SK-N-SH treated with all-trans-retinoic acid at 6 μM for 48 hours (cell line): ENCODE measurements at regions not wholly inside any gene's neighbourhood (a gene's known extent, or its start where the extent isn't known, plus 50 kb on each side); places are given as distances from the start of the nearest gene placed in this dataset.

Experiments used
- BACH2 ChIP-seq: fragments of 250-450 bp; sonication (Bioruptor Pico); IDR thresholded peaks from 2 replicates; pipeline ENCODE4 v1.9.0; 2021; ENCODE audit warnings: mild to moderate bottlenecking, borderline replicate concordance
- CSDC2 ChIP-seq: fragments of 250-450 bp; sonication (Bioruptor Pico); IDR thresholded peaks from 2 replicates; pipeline ENCODE4 v1.5.0; 2020; ENCODE audit warnings: mild to moderate bottlenecking, moderate library complexity
- CSRNP3 ChIP-seq: fragments of 250-450 bp; sonication (Bioruptor Pico); IDR thresholded peaks from 2 replicates; pipeline ENCODE4 v1.5.1; 2021; ENCODE audit warnings: mild to moderate bottlenecking, moderate library complexity
- ESRRG ChIP-seq: fragments of 250-450 bp; sonication (Bioruptor Pico); IDR thresholded peaks from 2 replicates; pipeline ENCODE4 v1.6.1; 2021; ENCODE audit warnings: mild to moderate bottlenecking
- GLIS3 ChIP-seq: fragments of 250-450 bp; sonication (Bioruptor Pico); IDR thresholded peaks from 2 replicates; pipeline ENCODE4 v1.5.0; 2020; ENCODE audit warnings: mild to moderate bottlenecking, moderate library complexity
- OSR1 ChIP-seq: fragments of 250-450 bp; sonication (Bioruptor Pico); IDR thresholded peaks from 2 replicates; pipeline ENCODE4 v1.8.0; 2022; ENCODE audit warnings: moderate library complexity, mild to moderate bottlenecking, inconsistent platforms
- PATZ1 ChIP-seq: fragments of 250-450 bp; sonication (Bioruptor Pico); IDR thresholded peaks from 2 replicates; pipeline ENCODE4 v1.8.0; 2020; ENCODE audit warnings: mild to moderate bottlenecking, moderate library complexity, borderline replicate concordance
- PPARA ChIP-seq: fragments of 250-450 bp; sonication (Bioruptor Pico); IDR thresholded peaks from 2 replicates; pipeline ENCODE4 v1.5.0; 2020; ENCODE audit warnings: mild to moderate bottlenecking, borderline replicate concordance
- TOX ChIP-seq: fragments of 250-450 bp; sonication (Bioruptor Pico); IDR thresholded peaks from 2 replicates; pipeline ENCODE4 v1.8.0; 2021; ENCODE audit warnings: mild to moderate bottlenecking, moderate library complexity, borderline replicate concordance
- ZC3H10 ChIP-seq: fragments of 250-450 bp; sonication (Bioruptor Pico); IDR thresholded peaks from 2 replicates; pipeline ENCODE4 v1.5.1; 2021; ENCODE audit warnings: mild to moderate bottlenecking, moderate library complexity
- ZFP30 ChIP-seq: fragments of 450-650 bp; formaldehyde crosslinking; IDR thresholded peaks from 2 replicates; pipeline ENCODE4 v1.5.0; 2022; ENCODE audit warnings: mild to moderate bottlenecking, moderate library complexity

GRCh38 chr10:77700086-77700485 is 62.5 kb upstream of the KCNMA1 start:
- TF ChIP-seq ZFP30 (CRISPR knock-in tag): no peak
- TF ChIP-seq TOX: no peak
- no peak for TF ChIP-seq CSRNP3
- TF ChIP-seq PATZ1 (CRISPR knock-in tag): no peak
- TF ChIP-seq ESRRG (CRISPR knock-in tag): no peak
- TF ChIP-seq GLIS3 (CRISPR knock-in tag): no peak
- no peak for TF ChIP-seq PPARA
- no peak for TF ChIP-seq BACH2 (CRISPR knock-in tag)
- TF ChIP-seq OSR1: no peak
- no peak for TF ChIP-seq CSDC2
- no peak for TF ChIP-seq ZC3H10 (CRISPR knock-in tag)
